Ovary (tissue), 7 donors: ENCODE measurements at regions not wholly inside any gene's neighbourhood (a gene's known extent, or its start where the extent isn't known, plus 50 kb on each side); places are given as distances from the start of the nearest gene placed in this dataset.
"Not testable (repeated sequence)": the region's sequence is repeated elsewhere in the genome, so short reads cannot be mapped to it uniquely, and the experiment has no call there.

Experiments
- DNase-seq, 5 donors: peaks; one replicate each; pipeline ENCODE4 v3.0.0-alpha.2; 2019 to 2020
- H3K27ac ChIP-seq, 2 donors: fragments of 200-600 bp; one replicate each; pipeline versions ENCODE4 v1.5.1 to v1.8.0; 2019 to 2022
- H3K27me3 ChIP-seq: fragments of 200-600 bp; one replicate; pipeline ENCODE4 v1.8.0; 2022
- H3K36me3 ChIP-seq: fragments of 200-600 bp; sonication (generic); one replicate; pipeline ENCODE4 v1.5.1; 2019
- H3K4me1 ChIP-seq: one replicate; pipeline ENCODE4 v1.8.1; 2013; ENCODE audit warnings: mild to moderate bottlenecking, moderate library complexity; ENCODE audit not compliant: insufficient read depth
- H3K4me3 ChIP-seq: fragments of 200-600 bp; sonication (generic); one replicate; pipeline ENCODE4 v1.5.1; 2017
- H3K9me3 ChIP-seq, 2 donors: fragments of 200-600 bp in 1 of 2; sonication (generic) in 1 of 2; one replicate each; pipeline versions ENCODE4 v1.5.1 to v1.8.1; 2013 to 2019; ENCODE audit warnings: mild to moderate bottlenecking in 1 of 2, moderate library complexity in 1 of 2
- CTCF ChIP-seq, 3 donors: fragments of 450-650 bp in 2 of 3; fragments of 200-600 bp in 1 of 3; IDR thresholded peaks; one replicate each; pipeline versions ENCODE4 v1.5.1 to v1.8.0; 2016 to 2022; ENCODE audit warnings: antibody characterized with exemption in 3 of 3, mild to moderate bottlenecking in 1 of 3
- EP300 ChIP-seq: sonication (generic); formaldehyde crosslinking; IDR thresholded peaks from one replicate; pipeline ENCODE4 v1.6.1; 2017; ENCODE audit warnings: antibody characterized with exemption
- POLR2A ChIP-seq: fragments of 450-650 bp; IDR thresholded peaks from one replicate; pipeline ENCODE4 v1.6.1; 2017; ENCODE audit warnings: antibody characterized with exemption, mild to moderate bottlenecking, moderate library complexity
- WGBS, 3 donors: extraction: QIAGEN DNeasy Blood & Tissue Kit in 1 of 3; methylation state at CpG; one replicate each; pipeline versions ENCODE4 v1.1.5 to v1.1.7; 2013 to 2017; 5-methylcytosine and 5-hydroxymethylcytosine counted together
- intact Hi-C, 4 donors: fragments of 100-400 bp; cut with DNase I; formaldehyde crosslinking; loops; one replicate each; pipeline versions ENCODE4 v1.11.0 to v1.15.1; 2022 to 2023
- donor health status: DM: no; HTN: no; CAD: no; lungs with moderate emphysema.
- donor health status: DM: no; HTN: no; CAD: no.
- donor health status: Bipolar disorder and iron deficiency.
- donor health status: DM: no; HTN: no; CAD: no.
- donor health status: DM: yes; HTN: yes; CAD: no.

DNA sequence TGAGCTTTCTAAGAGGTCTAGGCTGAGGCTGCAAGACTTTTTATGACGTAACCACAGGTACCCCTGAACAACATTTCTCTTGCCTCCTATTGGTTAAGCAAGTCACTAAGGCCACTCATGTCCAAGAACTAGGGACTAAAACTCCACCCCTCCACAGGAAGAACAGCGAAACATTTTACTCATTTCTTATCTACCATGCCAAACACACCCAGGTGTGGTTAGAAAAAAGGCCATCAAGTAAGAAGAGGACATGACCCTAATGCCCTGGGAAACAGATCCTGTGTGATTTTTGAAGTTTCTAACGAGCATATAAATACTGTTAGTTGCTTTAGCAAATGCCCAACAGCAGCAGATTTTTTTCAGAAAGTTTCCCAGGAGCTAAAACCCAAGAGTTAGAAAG is 282.4 kb upstream of the DYNLRB2 start:
- WGBS, 3 donors: 92 to 93% (median 93%) methylated on average over 3 of the region's 3 CpGs
- intact Hi-C loops: no loop called here
- H3K4me3 ChIP-seq: no peak overlapping the region
- no peaks in the 10 kb centered on the region for H3K4me1 ChIP-seq
- no peak for TF ChIP-seq CTCF (IDR thresholded peaks at IDR 0.05)
- TF ChIP-seq EP300: no peak
- no peak for TF ChIP-seq POLR2A
- no peak for DNase-seq
- H3K27me3 ChIP-seq: no peaks in the 10 kb centered on the region
- H3K27ac ChIP-seq: no peak overlapping the region
- H3K9me3 ChIP-seq: no peaks in the 10 kb centered on the region
- H3K36me3 ChIP-seq: no peaks in the 10 kb centered on the region

GRCh38 chr16:80254970-80255369 is 285.8 kb upstream of the DYNLRB2 start:
- H3K27me3 ChIP-seq: no peaks in the 10 kb centered on the region
- intact Hi-C loops: no loop called here
- WGBS, 3 donors: 93 to 98% (median 93%) methylated on average over 4 of the region's 4 CpGs
- DNase-seq: no peak
- H3K4me1 ChIP-seq: peaks cover 5% of the 10 kb centered on the region
- H3K27ac ChIP-seq: no peak overlapping the region
- H3K4me3 ChIP-seq: no peak overlapping the region
- no peaks in the 10 kb centered on the region for H3K9me3 ChIP-seq
- H3K36me3 ChIP-seq: no peaks in the 10 kb centered on the region
- TF ChIP-seq CTCF (IDR thresholded peaks at IDR 0.05): no peak

GRCh38 chr16:80253741-80254140 is 287.1 kb upstream of the DYNLRB2 start:
- Histone ChIP-seq H3K36me3 (no peaks in the 10 kb centered on the region), H3K27ac (no peak overlapping the region), H3K27me3 (no peaks in the 10 kb centered on the region), H3K4me1 (peaks cover 5% of the 10 kb centered on the region), H3K4me3 (no peak overlapping the region), H3K9me3 (no peaks in the 10 kb centered on the region)
- TF ChIP-seq CTCF (IDR thresholded peaks at IDR 0.05) (no peak), POLR2A (no peak), EP300 (no peak)
- peak in 1 of 5 donors; percentile 19 for DNase-seq
- intact Hi-C loops: no loop called here
- 58 to 67% (median 65%) methylated on average over 5 of the region's 5 CpGs for WGBS, 3 donors

DNA sequence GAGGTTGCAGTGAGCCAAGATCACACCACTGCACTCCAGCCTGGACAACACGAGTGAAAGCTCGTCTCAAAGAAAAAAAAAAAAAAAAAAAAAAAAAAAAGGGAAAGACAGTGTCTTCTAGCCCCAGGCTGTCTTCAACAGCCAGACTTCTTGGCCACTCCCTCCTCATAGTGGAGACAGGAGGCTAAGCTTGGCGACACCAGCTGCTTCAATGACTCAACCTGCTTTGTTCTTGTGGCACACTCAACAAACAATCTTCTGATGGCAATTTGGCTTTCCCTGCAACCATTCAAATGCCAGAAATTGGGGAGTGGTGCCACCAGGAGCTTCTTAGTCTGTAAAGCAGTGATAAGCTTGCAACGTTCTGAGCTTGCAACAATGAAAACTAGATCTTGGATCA is 290.4 kb upstream of the DYNLRB2 start:
- intact Hi-C loops: no loop called here
- TF ChIP-seq POLR2A (no peak), EP300 (no peak), CTCF (IDR thresholded peaks at IDR 0.05) (no peak)
- Histone ChIP-seq H3K4me3 (no peak overlapping the region), H3K9me3 (no peaks in the 10 kb centered on the region), H3K36me3 (no peaks in the 10 kb centered on the region), H3K27ac (no peak overlapping the region), H3K4me1 (peaks cover 5% of the 10 kb centered on the region), H3K27me3 (no peaks in the 10 kb centered on the region)
- 83 to 89% (median 89%) methylated on average over 4 of the region's 4 CpGs for WGBS, 3 donors
- DNase-seq: no peak

GRCh38 chr16:80243303-80243702 is 297.5 kb upstream of the DYNLRB2 start:
- intact Hi-C loops, H3K9me3 ChIP-seq, H3K36me3 ChIP-seq, H3K27me3 ChIP-seq, H3K4me3 ChIP-seq, H3K4me1 ChIP-seq, H3K27ac ChIP-seq, DNase-seq: not testable (repeated sequence)
- WGBS, 3 donors: 96% methylated on average over 20 of the region's 30 CpGs; no CpG with 5 or more reads in 2 of the 3 donors

DNA sequence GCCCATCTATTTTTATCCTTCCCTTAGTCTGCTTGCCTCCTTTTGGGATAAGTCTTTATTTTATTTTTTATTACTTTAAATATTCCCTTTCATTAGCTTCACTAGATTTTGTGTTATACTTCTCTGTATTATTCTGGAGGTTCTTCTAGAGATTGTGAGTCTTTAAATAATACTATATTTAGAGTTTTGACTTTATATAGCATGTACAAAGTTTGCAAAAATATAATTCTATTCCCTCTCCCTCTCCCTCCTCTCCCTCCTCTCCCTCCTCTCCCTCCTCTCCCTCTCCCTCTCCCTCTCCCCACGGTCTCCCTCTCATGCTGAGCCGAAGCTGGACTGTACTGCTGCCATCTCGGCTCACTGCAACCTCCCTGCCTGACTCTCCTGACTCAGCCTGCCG is 298.5 kb upstream of the DYNLRB2 start:
- 77 to 100% (median 89%) methylated on average over 3 to 4 of the region's 4 CpGs for WGBS, 3 donors
- H3K27me3 ChIP-seq, H3K27ac ChIP-seq, H3K9me3 ChIP-seq, intact Hi-C loops, DNase-seq, H3K36me3 ChIP-seq, H3K4me3 ChIP-seq, H3K4me1 ChIP-seq: not testable (repeated sequence)
